ENCODE measurements at regions not wholly inside any gene's neighbourhood (a gene's known extent, or its start where the extent isn't known, plus 50 kb on each side); places are given as distances from the start of the nearest gene placed in this dataset.

GRCh38 chr10:63760034-63760707 lies 239.0 kb downstream of the REEP3 start:
- H3K4me3 Mint-ChIP-seq: no peak overlapping the region
- Histone ChIP-seq H3K27me3 (ENCODE audit: control insufficient read depth, insufficient read depth, low read length, poor library complexity, severe bottlenecking) (no peaks in the 10 kb centered on the region), H3K27ac (ENCODE audit: low read depth, low read length) (no peak overlapping the region), H3K4me1 (ENCODE audit: control insufficient read depth, insufficient read depth, low read length) (no peaks in the 10 kb centered on the region), H3K9me3 (ENCODE audit: control insufficient read depth, low read length) (no peaks in the 10 kb centered on the region), H3K4me3 (ENCODE audit: low read length) (no peak overlapping the region), H3K36me3 (ENCODE audit: control insufficient read depth, insufficient read depth, low read length) (no peaks in the 10 kb centered on the region), H3K9ac (ENCODE audit: extremely low read depth, low read length, poor library complexity, severe bottlenecking) (no peak overlapping the region)
- H3K27me3 Mint-ChIP-seq (ENCODE audit: insufficient read depth): no peaks in the 10 kb centered on the region
- H3K36me3 Mint-ChIP-seq (ENCODE audit: low read depth): no peaks in the 10 kb centered on the region
- TF ChIP-seq, protein P1, sequence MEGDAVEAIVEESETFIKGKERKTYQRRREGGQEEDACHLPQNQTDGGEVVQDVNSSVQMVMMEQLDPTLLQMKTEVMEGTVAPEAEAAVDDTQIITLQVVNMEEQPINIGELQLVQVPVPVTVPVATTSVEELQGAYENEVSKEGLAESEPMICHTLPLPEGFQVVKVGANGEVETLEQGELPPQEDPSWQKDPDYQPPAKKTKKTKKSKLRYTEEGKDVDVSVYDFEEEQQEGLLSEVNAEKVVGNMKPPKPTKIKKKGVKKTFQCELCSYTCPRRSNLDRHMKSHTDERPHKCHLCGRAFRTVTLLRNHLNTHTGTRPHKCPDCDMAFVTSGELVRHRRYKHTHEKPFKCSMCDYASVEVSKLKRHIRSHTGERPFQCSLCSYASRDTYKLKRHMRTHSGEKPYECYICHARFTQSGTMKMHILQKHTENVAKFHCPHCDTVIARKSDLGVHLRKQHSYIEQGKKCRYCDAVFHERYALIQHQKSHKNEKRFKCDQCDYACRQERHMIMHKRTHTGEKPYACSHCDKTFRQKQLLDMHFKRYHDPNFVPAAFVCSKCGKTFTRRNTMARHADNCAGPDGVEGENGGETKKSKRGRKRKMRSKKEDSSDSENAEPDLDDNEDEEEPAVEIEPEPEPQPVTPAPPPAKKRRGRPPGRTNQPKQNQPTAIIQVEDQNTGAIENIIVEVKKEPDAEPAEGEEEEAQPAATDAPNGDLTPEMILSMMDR (conservative IDR thresholded peaks at IDR 0.05): no peak
- peaks cover 4% of the 10 kb centered on the region for H3K4me1 Mint-ChIP-seq
- 91 to 97% methylated on average over 5 of the region's 5 CpGs for WGBS, 2 experiments (ENCODE audit: insufficient coverage in 1 of 2, insufficient read length in 1 of 2)
- DNase-seq: no peak
- no peak overlapping the region for H3K27ac Mint-ChIP-seq
- no peaks in the 10 kb centered on the region for H3K9me3 Mint-ChIP-seq

GRCh38 chr10:63760708-63761047 lies 239.5 kb downstream of the REEP3 start:
- Mint-ChIP-seq H3K27ac (no peak overlapping the region), H3K36me3 (ENCODE audit: low read depth) (no peaks in the 10 kb centered on the region), H3K4me3 (no peak overlapping the region), H3K4me1 (peaks cover 4% of the 10 kb centered on the region), H3K9me3 (no peaks in the 10 kb centered on the region), H3K27me3 (ENCODE audit: insufficient read depth) (no peaks in the 10 kb centered on the region)
- Histone ChIP-seq H3K27me3 (ENCODE audit: control insufficient read depth, insufficient read depth, low read length, poor library complexity, severe bottlenecking) (no peaks in the 10 kb centered on the region), H3K4me3 (ENCODE audit: low read length) (no peak overlapping the region), H3K9ac (ENCODE audit: extremely low read depth, low read length, poor library complexity, severe bottlenecking) (no peak overlapping the region), H3K36me3 (ENCODE audit: control insufficient read depth, insufficient read depth, low read length) (no peaks in the 10 kb centered on the region), H3K27ac (ENCODE audit: low read depth, low read length) (no peak overlapping the region), H3K4me1 (ENCODE audit: control insufficient read depth, insufficient read depth, low read length) (no peaks in the 10 kb centered on the region), H3K9me3 (ENCODE audit: control insufficient read depth, low read length) (no peaks in the 10 kb centered on the region)
- no peak for DNase-seq
- WGBS, 2 experiments (ENCODE audit: insufficient coverage in 1 of 2, insufficient read length in 1 of 2): 80 to 92% methylated on average over 1 of the region's 1 CpG
- TF ChIP-seq, protein P1 (conservative IDR thresholded peaks at IDR 0.05): no peak

DNA sequence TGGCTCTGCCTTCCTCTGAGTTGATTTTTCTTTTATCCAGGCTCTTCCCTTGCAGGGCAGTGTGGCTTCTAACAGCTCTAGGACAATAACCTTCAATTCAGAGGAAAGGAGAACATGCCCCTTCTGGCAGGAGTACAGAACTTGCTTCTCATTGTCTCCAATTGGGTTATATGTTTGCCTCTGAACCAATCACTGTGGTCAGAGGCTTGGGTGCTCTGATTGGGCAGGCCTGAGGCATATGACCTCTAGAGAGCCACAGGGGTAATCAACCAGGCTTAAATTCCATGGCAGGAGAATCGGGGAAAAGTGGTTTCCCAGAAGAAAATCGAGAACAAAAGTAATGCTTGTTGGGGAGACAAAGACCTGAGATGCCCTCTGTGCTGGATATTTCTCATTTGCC lies 240.0 kb downstream of the REEP3 start:
- no peaks in the 10 kb centered on the region for H3K36me3 Mint-ChIP-seq (ENCODE audit: low read depth)
- DNase-seq: no peak
- no peak overlapping the region for H3K4me3 ChIP-seq (ENCODE audit: low read length)
- no peaks in the 10 kb centered on the region for H3K36me3 ChIP-seq (ENCODE audit: control insufficient read depth, insufficient read depth, low read length)
- no peak overlapping the region for H3K27ac ChIP-seq (ENCODE audit: low read depth, low read length)
- peaks cover 9% of the 10 kb centered on the region for H3K4me1 Mint-ChIP-seq
- H3K9ac ChIP-seq (ENCODE audit: extremely low read depth, low read length, poor library complexity, severe bottlenecking): no peak overlapping the region
- no peaks in the 10 kb centered on the region for H3K9me3 ChIP-seq (ENCODE audit: control insufficient read depth, low read length)
- H3K4me1 ChIP-seq (ENCODE audit: control insufficient read depth, insufficient read depth, low read length): no peaks in the 10 kb centered on the region
- TF ChIP-seq, protein P1 (conservative IDR thresholded peaks at IDR 0.05): no peak
- WGBS, 2 experiments (ENCODE audit: insufficient coverage in 1 of 2, insufficient read length in 1 of 2): 93% methylated on average over 2 of the region's 2 CpGs
- no peak overlapping the region for H3K4me3 Mint-ChIP-seq
- H3K27ac Mint-ChIP-seq: no peak overlapping the region
- no peaks in the 10 kb centered on the region for H3K27me3 Mint-ChIP-seq (ENCODE audit: insufficient read depth)
- no peaks in the 10 kb centered on the region for H3K9me3 Mint-ChIP-seq
- H3K27me3 ChIP-seq (ENCODE audit: control insufficient read depth, insufficient read depth, low read length, poor library complexity, severe bottlenecking): no peaks in the 10 kb centered on the region
